H1 (cell line): ENCODE measurements at regions not wholly inside any gene's neighbourhood (a gene's known extent, or its start where the extent isn't known, plus 50 kb on each side); places are given as distances from the start of the nearest gene placed in this dataset.

Experiments used
- CTCF ChIA-PET: fragments of 300-600 bp; sonication (Branson Sonifier 250); formaldehyde crosslinking; loops from one replicate; lab custom pipeline; 2021; ENCODE audit not compliant: partially characterized antibody; lab: Charles Lee
- POLR2A ChIA-PET: fragments of 300-600 bp; sonication (Branson Sonifier 250); formaldehyde crosslinking; loops from one replicate; lab custom pipeline; 2021; ENCODE audit warnings: inconsistent platforms; ENCODE audit not compliant: partially characterized antibody; lab: Charles Lee
- DNase-seq, 2 experiments: peaks; one replicate each; pipeline versions ENCODE4 v3.0.0 to v3.0.0-alpha.2; 2010 to 2022; ENCODE audit warnings: low spot score in 2 of 2, low read depth in 1 of 2, mixed read lengths in 1 of 2
- FAIRE-seq: peaks from 2 replicates; lab custom pipeline; 2011; peaks lifted over from hg19 to GRCh38; lab: Jason Lieb, UNC
- H2AFZ ChIP-seq: 2 replicates; pipeline ENCODE4 v1.8.1; 2012; ENCODE audit warnings: low read length, inconsistent platforms
- H2AK5ac ChIP-seq: 2 replicates; pipeline ENCODE4 v1.6.1; 2013; ENCODE audit warnings: low read depth, low read length
- H2BK120ac ChIP-seq: replicated peaks from 2 replicates; pipeline ENCODE3; 2013; ENCODE audit warnings: low read depth, low read length, inconsistent platforms
- H2BK12ac ChIP-seq: 2 replicates; pipeline ENCODE4 v1.6.1; 2013; ENCODE audit warnings: low read depth, low read length
- H2BK15ac ChIP-seq: 2 replicates; pipeline ENCODE4 v1.6.1; 2013; ENCODE audit warnings: low read length
- H2BK20ac ChIP-seq: 2 replicates; pipeline ENCODE4 v1.6.1; 2013; ENCODE audit warnings: low read length
- H2BK5ac ChIP-seq: 2 replicates; pipeline ENCODE4 v1.6.1; 2013; ENCODE audit warnings: low read depth, low read length
- H3K14ac ChIP-seq: 2 replicates; pipeline ENCODE4 v1.6.1; 2013; ENCODE audit warnings: inconsistent platforms; ENCODE audit not compliant: insufficient read length
- H3K18ac ChIP-seq: 2 replicates; pipeline ENCODE4 v1.6.1; 2013; ENCODE audit warnings: low read length; ENCODE audit errors: extremely low read depth
- H3K23ac ChIP-seq: 2 replicates; pipeline ENCODE4 v1.6.1; 2013; ENCODE audit warnings: inconsistent platforms; ENCODE audit not compliant: insufficient read length
- H3K23me2 ChIP-seq: 2 replicates; pipeline ENCODE4 v1.6.1; 2013; ENCODE audit warnings: low read depth, low read length
- H3K27ac ChIP-seq: 2 replicates; pipeline ENCODE4 v1.6.1; 2011; ENCODE audit warnings: low read depth, low read length, inconsistent platforms
- H3K27me3 ChIP-seq, 4 experiments: replicated peaks in 1 of 4; 1 replicate in 1 of 4; 2 replicates in 3 of 4; pipeline versions ENCODE4 v1.6.1 to v1.8.1; 2011 to 2013; ENCODE audit warnings: low read length in 3 of 4, mild to moderate bottlenecking in 3 of 4, inconsistent platforms in 2 of 4, mixed read lengths in 2 of 4, moderate library complexity in 1 of 4; ENCODE audit not compliant: control insufficient read depth in 3 of 4, insufficient read depth in 3 of 4; ENCODE audit errors: extremely low read depth in 1 of 4
- H3K36me3 ChIP-seq, 4 experiments: 2 replicates each; pipeline versions ENCODE4 v1.6.1 to v1.8.1; 2011 to 2013; ENCODE audit warnings: mild to moderate bottlenecking in 4 of 4, low read length in 3 of 4, moderate library complexity in 2 of 4, control low read depth in 1 of 4, inconsistent platforms in 1 of 4; ENCODE audit not compliant: insufficient read depth in 4 of 4, control insufficient read depth in 2 of 4
- H3K4ac ChIP-seq: replicated peaks from 2 replicates; pipeline ENCODE3; 2013; ENCODE audit warnings: low read length, low read depth, mixed read lengths, inconsistent platforms; ENCODE audit not compliant: insufficient read length
- H3K4me1 ChIP-seq, 4 experiments: replicated peaks in 1 of 4; 1 replicate in 1 of 4; 2 replicates in 3 of 4; pipeline versions ENCODE4 v1.6.1 to v1.8.1; 2011 to 2013; ENCODE audit warnings: low read length in 3 of 4, inconsistent platforms in 2 of 4, mixed read lengths in 1 of 4; ENCODE audit not compliant: insufficient read depth in 4 of 4, control insufficient read depth in 3 of 4
- H3K4me2 ChIP-seq, 2 experiments: 2 replicates each; pipeline versions ENCODE4 v1.6.1 to v1.8.1; 2011 to 2013; ENCODE audit warnings: low read depth in 2 of 2, low read length in 2 of 2, control low read depth in 1 of 2, inconsistent platforms in 1 of 2, mild to moderate bottlenecking in 1 of 2; ENCODE audit not compliant: insufficient read depth in 1 of 2
- H3K4me3 ChIP-seq, 4 experiments: fragments of 200-600, 300-600 bp in 1 of 4; sonication (generic), shearing (Covaris generic), sonication (Bioruptor Twin) in 1 of 4; 2 replicates each; pipeline versions ENCODE4 v1.5.1 to v1.8.1; 2011 to 2016; ENCODE audit warnings: low read length in 4 of 4, low read depth in 3 of 4, control low read depth in 2 of 4, inconsistent platforms in 2 of 4, mild to moderate bottlenecking in 2 of 4, mixed read lengths in 1 of 4, moderate library complexity in 1 of 4; ENCODE audit not compliant: insufficient read depth in 2 of 4; ENCODE audit errors: extremely low read depth in 1 of 4
- H3K56ac ChIP-seq: replicated peaks from 2 replicates; pipeline ENCODE3; 2013; ENCODE audit warnings: low read depth, mild to moderate bottlenecking, mixed read lengths, low read length, inconsistent platforms; ENCODE audit not compliant: insufficient read length
- H3K79me1 ChIP-seq: 2 replicates; pipeline ENCODE4 v1.6.1; 2013; ENCODE audit warnings: low read depth, low read length, control low read depth
- H3K79me2 ChIP-seq, 2 experiments: 2 replicates each; pipeline versions ENCODE4 v1.6.1 to v1.8.1; 2012 to 2013; ENCODE audit warnings: low read length in 2 of 2, mild to moderate bottlenecking in 2 of 2, inconsistent platforms in 1 of 2; ENCODE audit not compliant: insufficient read depth in 2 of 2, control insufficient read depth in 1 of 2
- H3K9ac ChIP-seq, 4 experiments: replicated peaks in 1 of 4; 1 replicate in 1 of 4; 2 replicates in 3 of 4; pipeline versions ENCODE4 v1.6.1 to v1.8.1; 2011 to 2013; ENCODE audit warnings: low read depth in 3 of 4, low read length in 3 of 4, control low read depth in 2 of 4, mild to moderate bottlenecking in 2 of 4, moderate library complexity in 2 of 4, inconsistent platforms in 1 of 4; ENCODE audit errors: extremely low read depth in 1 of 4
- H3K9me3 ChIP-seq, 2 experiments: 2 replicates each; pipeline versions ENCODE4 v1.6.1 to v1.8.1; 2012 to 2013; ENCODE audit warnings: mild to moderate bottlenecking in 2 of 2, moderate library complexity in 2 of 2, control low read depth in 1 of 2, inconsistent platforms in 1 of 2, low read depth in 1 of 2, low read length in 1 of 2, mixed read lengths in 1 of 2; ENCODE audit not compliant: insufficient read depth in 2 of 2
- H4K20me1 ChIP-seq, 2 experiments: replicated peaks in 1 of 2; 2 replicates each; pipeline versions ENCODE3 to v1.8.1; 2011 to 2013; ENCODE audit warnings: inconsistent platforms in 2 of 2, low read length in 2 of 2, mild to moderate bottlenecking in 1 of 2; ENCODE audit not compliant: insufficient read depth in 2 of 2, control insufficient read depth in 1 of 2
- H4K5ac ChIP-seq: 2 replicates; pipeline ENCODE4 v1.6.1; 2013; ENCODE audit warnings: low read length, low read depth, mixed read lengths, inconsistent platforms; ENCODE audit not compliant: insufficient read length
- H4K8ac ChIP-seq: 2 replicates; pipeline ENCODE4 v1.8.0; 2013; ENCODE audit warnings: mild to moderate bottlenecking, moderate library complexity, low read length, inconsistent platforms; ENCODE audit not compliant: insufficient read depth; ENCODE audit errors: extremely low read depth
- H4K91ac ChIP-seq: replicated peaks from 2 replicates; pipeline ENCODE3; 2013; ENCODE audit warnings: low read length, mixed read lengths, inconsistent platforms; ENCODE audit not compliant: insufficient read length
- ASH2L ChIP-seq: fragments of 200-600, 300-600 bp; sonication (generic); IDR thresholded peaks from one replicate; pipeline ENCODE4 v1.7.1; 2017; ENCODE audit warnings: low read length
- BACH1 ChIP-seq: IDR thresholded peaks from 2 replicates; pipeline ENCODE4 v1.6.1; 2012; ENCODE audit warnings: low read length, improper control_type of control experiment
- JUND ChIP-seq: IDR thresholded peaks from 2 replicates; pipeline ENCODE4 v1.6.1; 2011; ENCODE audit warnings: mild to moderate bottlenecking, improper control_type of control experiment, low read length
- PHF8 ChIP-seq: fragments of 200-600 bp; sonication (generic); conservative IDR thresholded peaks from 2 replicates; pipeline ENCODE4 v1.7.1; 2012; ENCODE audit warnings: low read depth, mild to moderate bottlenecking, inconsistent platforms, low read length, moderate library complexity
- RNF2 ChIP-seq: fragments of 200-900, 300-1000 bp; sonication (generic); IDR thresholded peaks from 2 replicates; pipeline ENCODE4 v1.7.1; 2016; ENCODE audit warnings: borderline replicate concordance, low read depth, mild to moderate bottlenecking, antibody characterized with exemption, low read length; ENCODE audit not compliant: poor library complexity, severe bottlenecking; ENCODE audit errors: missing control alignments
- SAP30 ChIP-seq: fragments of 300-600 bp; sonication (generic); IDR thresholded peaks from 2 replicates; pipeline ENCODE4 v1.7.1; 2012; ENCODE audit warnings: low read length, moderate library complexity, mild to moderate bottlenecking, inconsistent platforms; ENCODE audit not compliant: insufficient read depth, insufficient replicate concordance
- SIRT6 ChIP-seq: IDR thresholded peaks from one replicate; pipeline ENCODE4 v1.7.1; 2012; ENCODE audit warnings: low read length, inconsistent platforms
- SP1 ChIP-seq: IDR thresholded peaks from 2 replicates; pipeline ENCODE4 v1.6.1; 2011; ENCODE audit warnings: low read depth, low read length
- SP4 ChIP-seq: IDR thresholded peaks from 2 replicates; pipeline ENCODE4 v1.6.1; 2012; ENCODE audit warnings: low read length, inconsistent platforms
- SRF ChIP-seq: IDR thresholded peaks from 2 replicates; pipeline ENCODE4 v1.6.1; 2011; ENCODE audit warnings: mild to moderate bottlenecking, low read depth, low read length, moderate library complexity
- ZNF274 ChIP-seq: IDR thresholded peaks from 2 replicates; pipeline ENCODE4 v1.7.0; 2012; ENCODE audit warnings: low read length, borderline replicate concordance; ENCODE audit errors: extremely low read depth
- WGBS, 2 experiments: shearing (Covaris generic) in 1 of 2; methylation state at CpG; one replicate each; pipeline versions ENCODE4 v1.1.6 to v1.1.7; 2013 to 2015; ENCODE audit warnings: low lambda C conversion rate in 2 of 2, mixed read lengths in 2 of 2, inconsistent platforms in 1 of 2, low coverage in 1 of 2, missing lambda C conversion rate in 1 of 2; ENCODE audit not compliant: insufficient replicate concordance in 2 of 2, insufficient coverage in 1 of 2, insufficient read length in 1 of 2; ENCODE audit errors: extremely low coverage in 1 of 2, missing lambda C conversion rate in 1 of 2; 5-methylcytosine and 5-hydroxymethylcytosine counted together
- TF ChIP-seq, protein P1 (sequence below): IDR thresholded peaks from 2 replicates; pipeline ENCODE4 v1.6.1; 2011; ENCODE audit warnings: low read depth, mild to moderate bottlenecking, low read length; ENCODE audit not compliant: insufficient read depth
- TF ChIP-seq, protein P2 (sequence below): IDR thresholded peaks from 2 replicates; pipeline ENCODE4 v1.6.1; 2012; ENCODE audit warnings: inconsistent platforms

DNA sequence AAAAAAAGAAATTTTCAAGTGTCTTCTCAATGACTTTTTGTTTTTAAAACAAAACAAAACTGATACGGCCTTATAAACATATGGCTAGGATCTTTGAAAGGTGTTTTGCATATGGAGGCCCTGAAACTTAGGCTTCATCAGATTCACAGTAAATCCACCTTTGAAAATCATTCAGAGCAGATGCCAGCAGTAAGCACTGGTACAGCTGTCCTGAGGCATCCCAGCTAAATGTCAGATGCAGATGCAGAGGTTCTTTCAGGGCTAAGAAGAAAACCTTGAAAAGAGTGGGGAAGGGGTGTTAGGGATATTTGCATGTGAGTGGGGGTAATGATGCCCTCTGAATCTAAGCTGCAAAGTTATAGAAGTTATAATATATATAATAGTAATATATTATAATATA lies 56.2 kb upstream of the GNG12 start:
- no peak overlapping the region for H2BK120ac ChIP-seq
- H3K79me2 ChIP-seq: no peaks in the 10 kb centered on the region
- H2BK12ac ChIP-seq: no peak overlapping the region
- no peaks in the 10 kb centered on the region for H3K79me1 ChIP-seq
- no peaks in the 10 kb centered on the region for H4K20me1 ChIP-seq
- H3K9ac ChIP-seq: no peak overlapping the region
- no peak overlapping the region for H3K14ac ChIP-seq
- no peak overlapping the region for H3K56ac ChIP-seq
- no peak overlapping the region for H4K91ac ChIP-seq
- no peaks in the 10 kb centered on the region for H3K23me2 ChIP-seq
- no peaks in the 10 kb centered on the region for H3K9me3 ChIP-seq
- no peak overlapping the region for H3K23ac ChIP-seq
- no peak overlapping the region for H2BK5ac ChIP-seq
- no peak overlapping the region for H3K4me2 ChIP-seq
- no peak overlapping the region for H2AFZ ChIP-seq
- no peaks in the 10 kb centered on the region for H3K36me3 ChIP-seq
- no peak overlapping the region for H4K8ac ChIP-seq
- ChIA-PET CTCF (interaction anchor here (0.6 to 2.3 kb wide), 4 partner anchors 14 to 59 kb away, joined by 3 to 5 read pairs (median 4); no protein-coding TSS in a partner anchor), POLR2A (no interaction called here)
- H2AK5ac ChIP-seq: no peak overlapping the region
- no peak overlapping the region for H3K27ac ChIP-seq
- no peak overlapping the region for H3K18ac ChIP-seq
- H4K5ac ChIP-seq: no peak overlapping the region
- no peak overlapping the region for H2BK20ac ChIP-seq
- 79% methylated on average over 1 of the region's 1 CpG; no CpG with 5 or more reads in 1 of the 2 experiments for WGBS, 2 experiments
- no peaks in the 10 kb centered on the region for H3K27me3 ChIP-seq
- no peak for DNase-seq
- no peak for FAIRE-seq
- H3K4me3 ChIP-seq: no peak overlapping the region
- no peak overlapping the region for H3K4ac ChIP-seq
- no peak overlapping the region for H2BK15ac ChIP-seq
- peaks cover 5 to 22% (median 15%) of the 10 kb centered on the region in 4 experiments for H3K4me1 ChIP-seq
- TF ChIP-seq SRF: no peak
- TF ChIP-seq, protein P1, sequence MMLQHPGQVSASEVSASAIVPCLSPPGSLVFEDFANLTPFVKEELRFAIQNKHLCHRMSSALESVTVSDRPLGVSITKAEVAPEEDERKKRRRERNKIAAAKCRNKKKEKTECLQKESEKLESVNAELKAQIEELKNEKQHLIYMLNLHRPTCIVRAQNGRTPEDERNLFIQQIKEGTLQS: no peak
- TF ChIP-seq RNF2: no peak
- TF ChIP-seq ASH2L: no peak
- no peak for TF ChIP-seq JUND
- no peak for TF ChIP-seq SP4
- no peak for TF ChIP-seq PHF8
- no peak for TF ChIP-seq SP1
- TF ChIP-seq ZNF274: no peak
- TF ChIP-seq, protein P2, sequence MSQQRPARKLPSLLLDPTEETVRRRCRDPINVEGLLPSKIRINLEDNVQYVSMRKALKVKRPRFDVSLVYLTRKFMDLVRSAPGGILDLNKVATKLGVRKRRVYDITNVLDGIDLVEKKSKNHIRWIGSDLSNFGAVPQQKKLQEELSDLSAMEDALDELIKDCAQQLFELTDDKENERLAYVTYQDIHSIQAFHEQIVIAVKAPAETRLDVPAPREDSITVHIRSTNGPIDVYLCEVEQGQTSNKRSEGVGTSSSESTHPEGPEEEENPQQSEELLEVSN: no peak
- no peak for TF ChIP-seq SIRT6
- TF ChIP-seq BACH1: no peak
- no peak for TF ChIP-seq SAP30
